ENCODE measurements at regions not wholly inside any gene's neighbourhood (a gene's known extent, or its start where the extent isn't known, plus 50 kb on each side); places are given as distances from the start of the nearest gene placed in this dataset.

- no peaks in the 10 kb centered on the region for H3K36me3 ChIP-seq (ENCODE audit: control insufficient read depth in 4 of 4, insufficient read depth in 3 of 4, low read depth in 1 of 4, low read length in 3 of 4)
- TF ChIP-seq CTCF (IDR thresholded peaks at IDR 0.05; ENCODE audit: low read depth, low read length, missing input control) (peak; percentile 24), RAD21 (IDR thresholded peaks at IDR 0.05) (peak; percentile 28 to 59), HNF4A (conservative IDR thresholded peaks at IDR 0.05) (no peak), RXRA (IDR thresholded peaks at IDR 0.05) (no peak)
- no peak overlapping the region for H3K27ac ChIP-seq (ENCODE audit: low read depth in 1 of 2, low read length in 2 of 2)
- H3K9me3 ChIP-seq (ENCODE audit: control insufficient read depth in 4 of 4, low read length in 3 of 4) = no peaks in the 10 kb centered on the region
- H3K4me3 ChIP-seq (ENCODE audit: low read depth in 1 of 3, low read length in 3 of 3) = no peak overlapping the region
- 23% methylated on average over 3 of the region's 3 CpGs for WGBS
- no peak for DNase-seq (ENCODE audit: low spot score)
- peaks cover 0 to 2% (median 1%) of the 10 kb centered on the region in 4 donors for H3K4me1 ChIP-seq (ENCODE audit: control insufficient read depth in 4 of 4, insufficient read depth in 4 of 4, low read length in 3 of 4)
- H3K9ac ChIP-seq (ENCODE audit: low read depth in 1 of 2, low read length in 2 of 2) = no peak overlapping the region
- no peaks in the 10 kb centered on the region for H3K27me3 ChIP-seq (ENCODE audit: control insufficient read depth in 4 of 4, insufficient read depth in 4 of 4, low read length in 3 of 4)
Observed at GRCh38 chrX:10769195-10769594, 148.8 kb upstream of the MID1 start.

GRCh38 chrX:10769696-10770619 lies 149.6 kb upstream of the MID1 start:
- TF ChIP-seq HNF4A (conservative IDR thresholded peaks at IDR 0.05) (peak; percentile 84 to 88), ZBTB33 (IDR thresholded peaks at IDR 0.05) (no peak), CTCF (IDR thresholded peaks at IDR 0.05; ENCODE audit: low read depth, low read length, missing input control) (no peak), HNF4G (IDR thresholded peaks at IDR 0.05) (peak; percentile 54), REST (IDR thresholded peaks at IDR 0.05) (no peak), FOXA1 (IDR thresholded peaks at IDR 0.05) (no peak), SP1 (IDR thresholded peaks at IDR 0.05) (no peak), RXRA (IDR thresholded peaks at IDR 0.05) (peak in 1 of 2 donors; percentile 41), TAF1 (conservative IDR thresholded peaks at IDR 0.05) (no peak), JUND (IDR thresholded peaks at IDR 0.05) (peak; percentile 80 to 87), FOXA2 (IDR thresholded peaks at IDR 0.05) (no peak), ATF3 (IDR thresholded peaks at IDR 0.05) (peak; percentile 76), RAD21 (IDR thresholded peaks at IDR 0.05) (no peak), YY1 (IDR thresholded peaks at IDR 0.05) (peak; percentile 27), GABPA (IDR thresholded peaks at IDR 0.05 in 1 of 2, conservative IDR thresholded peaks at IDR 0.05 in 1 of 2) (no peak), EGR1 (IDR thresholded peaks at IDR 0.05; ENCODE audit: low read depth in 2 of 2) (no peak), MAX (IDR thresholded peaks at IDR 0.05) (no peak), NR2F2 (IDR thresholded peaks at IDR 0.05) (no peak)
- WGBS = 30% methylated on average over 9 of the region's 9 CpGs
- no peaks in the 10 kb centered on the region for H3K9me3 ChIP-seq (ENCODE audit: control insufficient read depth in 4 of 4, low read length in 3 of 4)
- DNase-seq (ENCODE audit: low spot score) = no peak
- H3K4me1 ChIP-seq (ENCODE audit: control insufficient read depth in 4 of 4, insufficient read depth in 4 of 4, low read length in 3 of 4) = peaks cover 0 to 2% (median 1%) of the 10 kb centered on the region in 4 donors
- no peak overlapping the region for H3K9ac ChIP-seq (ENCODE audit: low read depth in 1 of 2, low read length in 2 of 2)
- H3K27ac ChIP-seq (ENCODE audit: low read depth in 1 of 2, low read length in 2 of 2) = no peak overlapping the region
- no peaks in the 10 kb centered on the region for H3K36me3 ChIP-seq (ENCODE audit: control insufficient read depth in 4 of 4, insufficient read depth in 3 of 4, low read depth in 1 of 4, low read length in 3 of 4)
- H3K27me3 ChIP-seq (ENCODE audit: control insufficient read depth in 4 of 4, insufficient read depth in 4 of 4, low read length in 3 of 4) = no peaks in the 10 kb centered on the region
- H3K4me3 ChIP-seq (ENCODE audit: low read depth in 1 of 3, low read length in 3 of 3) = no peak overlapping the region
